LNCAP (cell line): ENCODE measurements at regions not wholly inside any gene's neighbourhood (a gene's known extent, or its start where the extent isn't known, plus 50 kb on each side); places are given as distances from the start of the nearest gene placed in this dataset.

Experiments used
- CTCF ChIP-seq: fragments of 450-650 bp; IDR thresholded peaks from 2 replicates; pipeline ENCODE4 v1.5.1; 2017; ENCODE audit warnings: mild to moderate bottlenecking

GRCh38 chr20:10837901-10838300, 164.1 kb upstream of the JAG1 start:
- no peak for TF ChIP-seq CTCF

- no peak for TF ChIP-seq CTCF
Measured at GRCh38 chr20:10842116-10842515, 168.3 kb upstream of the JAG1 start.

GRCh38 chr20:10843146-10843711, 169.4 kb upstream of the JAG1 start:
- no peak for TF ChIP-seq CTCF

GRCh38 chr20:10846766-10847165, 173.0 kb upstream of the JAG1 start:
- no peak for TF ChIP-seq CTCF

- TF ChIP-seq CTCF: no peak
Measured at GRCh38 chr20:10848810-10849370, 175.1 kb upstream of the JAG1 start.

GRCh38 chr20:10853176-10853575, 179.4 kb upstream of the JAG1 start:
- TF ChIP-seq CTCF: no peak

- no peak for TF ChIP-seq CTCF
Measured at GRCh38 chr20:10853731-10854130, 179.9 kb upstream of the JAG1 start.

- no peak for TF ChIP-seq CTCF
Measured at GRCh38 chr20:10854976-10855375, 181.2 kb upstream of the JAG1 start.
